ENCODE measurements at regions not wholly inside any gene's neighbourhood (a gene's known extent, or its start where the extent isn't known, plus 50 kb on each side); places are given as distances from the start of the nearest gene placed in this dataset.

- Mint-ChIP-seq H3K27me3 (ENCODE audit: insufficient read depth, unreplicated experiment) (peaks cover 14% of the 10 kb centered on the region), H3K4me1 (ENCODE audit: insufficient read depth, unreplicated experiment) (no peaks in the 10 kb centered on the region), H3K9me3 (ENCODE audit: unreplicated experiment) (no peaks in the 10 kb centered on the region), H3K36me3 (ENCODE audit: insufficient read depth, unreplicated experiment) (no peaks in the 10 kb centered on the region), H3K27ac (ENCODE audit: low read depth, unreplicated experiment) (no peak overlapping the region), H3K4me3 (ENCODE audit: unreplicated experiment) (no peak overlapping the region)
- POLR2A ChIA-PET, result no interaction called here
- no peak for TF ChIP-seq CTCF (IDR thresholded peaks at IDR 0.05; ENCODE audit: unreplicated experiment)
- no peak for DNase-seq (ENCODE audit: unreplicated experiment)
- CTCF ChIA-PET, result no interaction called here
- intact Hi-C loops (cut with micrococcal nuclease), result no loop called here
- BruUV-seq (replicated peaks), result no TSS peak
These were observed 207.7 kb downstream of the BARHL2 start for GRCh38 chr1:90509225-90510048.

GRCh38 chr1:90508376-90509167, 208.5 kb downstream of the BARHL2 start:
- intact Hi-C loops (cut with micrococcal nuclease), result no loop called here
- no peak for DNase-seq (ENCODE audit: unreplicated experiment)
- no peaks in the 10 kb centered on the region for H3K36me3 Mint-ChIP-seq (ENCODE audit: insufficient read depth, unreplicated experiment)
- ChIA-PET POLR2A (no interaction called here), CTCF (no interaction called here)
- no TSS peak for BruUV-seq (replicated peaks)
- H3K4me3 Mint-ChIP-seq (ENCODE audit: unreplicated experiment), result no peak overlapping the region
- H3K27me3 Mint-ChIP-seq (ENCODE audit: insufficient read depth, unreplicated experiment), result peaks cover 14% of the 10 kb centered on the region
- H3K4me1 Mint-ChIP-seq (ENCODE audit: insufficient read depth, unreplicated experiment), result no peaks in the 10 kb centered on the region
- H3K9me3 Mint-ChIP-seq (ENCODE audit: unreplicated experiment), result no peaks in the 10 kb centered on the region
- H3K27ac Mint-ChIP-seq (ENCODE audit: low read depth, unreplicated experiment), result no peak overlapping the region
- no peak for TF ChIP-seq CTCF (IDR thresholded peaks at IDR 0.05; ENCODE audit: unreplicated experiment)

DNA sequence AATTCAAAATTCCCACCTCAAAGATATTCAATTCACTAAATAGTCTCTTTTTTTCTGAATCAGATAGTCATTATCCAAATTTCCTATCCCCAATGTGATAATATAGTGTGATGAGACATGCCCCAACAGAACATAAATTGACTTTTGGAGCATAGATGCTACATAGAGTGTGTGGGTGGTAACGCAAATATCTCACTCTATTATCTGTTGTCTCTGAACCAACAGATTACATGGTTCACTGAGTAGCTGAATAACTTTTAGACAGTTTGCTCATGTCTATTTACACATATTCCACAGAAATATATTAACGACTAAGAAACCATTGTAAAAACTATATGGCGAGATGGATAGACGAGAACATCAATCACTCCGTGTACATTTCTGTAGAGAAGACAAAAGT, 209.9 kb downstream of the BARHL2 start:
- POLR2A ChIA-PET, result interaction anchor here (1.4 kb wide), 1 partner anchor 32 kb away, joined by 4 read pairs; no protein-coding TSS in a partner anchor
- Mint-ChIP-seq H3K27ac (ENCODE audit: low read depth, unreplicated experiment) (no peak overlapping the region), H3K36me3 (ENCODE audit: insufficient read depth, unreplicated experiment) (no peaks in the 10 kb centered on the region), H3K4me3 (ENCODE audit: unreplicated experiment) (no peak overlapping the region), H3K9me3 (ENCODE audit: unreplicated experiment) (no peaks in the 10 kb centered on the region), H3K4me1 (ENCODE audit: insufficient read depth, unreplicated experiment) (no peaks in the 10 kb centered on the region), H3K27me3 (ENCODE audit: insufficient read depth, unreplicated experiment) (peaks cover 14% of the 10 kb centered on the region)
- DNase-seq (ENCODE audit: unreplicated experiment), result no peak
- no TSS peak for BruUV-seq (replicated peaks)
- TF ChIP-seq CTCF (IDR thresholded peaks at IDR 0.05; ENCODE audit: unreplicated experiment), result no peak
- intact Hi-C loops (cut with micrococcal nuclease), result no loop called here
- CTCF ChIA-PET, result no interaction called here

DNA sequence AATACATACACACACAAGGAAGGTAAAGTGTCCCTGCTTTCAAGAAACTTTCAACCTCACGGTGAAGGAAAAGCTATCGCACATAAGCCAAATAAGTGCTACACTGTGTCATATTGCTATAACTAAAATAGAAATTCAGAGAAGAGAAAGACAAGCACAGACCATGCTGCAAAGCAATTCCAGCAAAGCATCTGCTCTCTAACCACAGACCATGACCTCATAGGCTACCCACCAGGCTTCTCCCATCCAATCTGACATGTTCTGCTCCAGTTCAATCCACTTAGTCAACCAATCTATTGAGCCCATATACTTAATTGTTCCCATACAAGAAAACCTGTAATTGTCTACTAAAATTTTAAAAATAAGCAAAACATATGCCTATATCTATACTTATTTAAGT, 211.3 kb downstream of the BARHL2 start:
- POLR2A ChIA-PET, result interaction anchor here (1.4 kb wide), 1 partner anchor 31 kb away, joined by 4 read pairs; no protein-coding TSS in a partner anchor
- no peak overlapping the region for H3K4me3 Mint-ChIP-seq (ENCODE audit: unreplicated experiment)
- peaks cover 15% of the 10 kb centered on the region for H3K27me3 Mint-ChIP-seq (ENCODE audit: insufficient read depth, unreplicated experiment)
- TF ChIP-seq CTCF (IDR thresholded peaks at IDR 0.05; ENCODE audit: unreplicated experiment), result no peak
- H3K9me3 Mint-ChIP-seq (ENCODE audit: unreplicated experiment), result no peaks in the 10 kb centered on the region
- no peaks in the 10 kb centered on the region for H3K36me3 Mint-ChIP-seq (ENCODE audit: insufficient read depth, unreplicated experiment)
- CTCF ChIA-PET, result no interaction called here
- DNase-seq (ENCODE audit: unreplicated experiment), result no peak
- H3K4me1 Mint-ChIP-seq (ENCODE audit: insufficient read depth, unreplicated experiment), result no peaks in the 10 kb centered on the region
- H3K27ac Mint-ChIP-seq (ENCODE audit: low read depth, unreplicated experiment), result no peak overlapping the region
- intact Hi-C loops (cut with micrococcal nuclease), result no loop called here
- no TSS peak for BruUV-seq (replicated peaks)

Data from MCF 10A (cell line).